HG03196 (cell line): ENCODE measurements at regions not wholly inside any gene's neighbourhood (a gene's known extent, or its start where the extent isn't known, plus 50 kb on each side); places are given as distances from the start of the nearest gene placed in this dataset.
A peak's percentile ranks its signal among the peaks of the same experiment; 100 is the strongest.

Experiments
- ATAC-seq: cut with Tn5 transposase; IDR thresholded peaks from one replicate; pipeline ENCODE4 v1.9.1; 2021; ENCODE audit not compliant: unreplicated experiment

GRCh38 chr9:99607842-99608448 is 213.7 kb upstream of the NR4A3 start:
- no peak for ATAC-seq

GRCh38 chr9:99614341-99614740 is 207.3 kb upstream of the NR4A3 start:
- ATAC-seq: no peak

DNA sequence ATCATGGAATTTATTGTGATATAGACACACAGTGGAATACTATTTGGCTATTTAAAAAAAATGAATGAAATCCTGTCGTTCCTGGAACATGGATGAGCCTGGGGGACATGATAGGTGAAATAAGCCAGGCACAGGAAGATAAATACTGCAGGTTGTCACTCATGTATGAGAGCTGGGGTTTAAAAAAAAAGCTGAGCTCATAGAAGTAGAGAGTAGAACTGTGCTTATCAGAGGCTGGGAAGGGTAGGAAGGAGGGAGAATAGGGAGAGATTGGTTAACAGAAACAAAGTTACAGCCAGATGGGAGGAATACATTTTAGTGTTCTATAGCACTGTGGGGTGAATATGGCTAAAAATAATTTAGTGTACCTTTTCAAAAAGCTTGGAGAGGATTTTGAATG is 200.6 kb upstream of the NR4A3 start:
- no peak for ATAC-seq

DNA sequence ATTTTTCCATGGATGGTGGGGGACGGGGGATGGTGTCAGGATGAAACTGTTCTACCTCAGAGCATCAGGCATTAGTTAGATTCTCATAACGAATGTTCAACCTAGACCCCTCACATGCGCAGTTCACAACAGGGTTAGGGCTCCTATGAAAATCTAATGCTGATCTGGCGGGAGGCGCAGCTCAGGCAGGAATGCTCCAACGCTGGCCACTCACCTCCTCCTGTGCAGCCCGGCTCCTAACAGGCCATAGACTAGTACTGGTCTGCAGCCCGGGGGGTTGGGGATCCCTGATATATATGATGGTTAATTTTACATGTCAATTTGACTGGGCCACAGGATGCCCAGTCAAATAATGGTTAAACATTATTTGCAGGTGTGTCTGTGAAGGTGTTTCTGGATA is 199.0 kb upstream of the NR4A3 start:
- no peak for ATAC-seq

- no peak for ATAC-seq
Observed at GRCh38 chr9:99623780-99624364, 197.8 kb upstream of the NR4A3 start.

DNA sequence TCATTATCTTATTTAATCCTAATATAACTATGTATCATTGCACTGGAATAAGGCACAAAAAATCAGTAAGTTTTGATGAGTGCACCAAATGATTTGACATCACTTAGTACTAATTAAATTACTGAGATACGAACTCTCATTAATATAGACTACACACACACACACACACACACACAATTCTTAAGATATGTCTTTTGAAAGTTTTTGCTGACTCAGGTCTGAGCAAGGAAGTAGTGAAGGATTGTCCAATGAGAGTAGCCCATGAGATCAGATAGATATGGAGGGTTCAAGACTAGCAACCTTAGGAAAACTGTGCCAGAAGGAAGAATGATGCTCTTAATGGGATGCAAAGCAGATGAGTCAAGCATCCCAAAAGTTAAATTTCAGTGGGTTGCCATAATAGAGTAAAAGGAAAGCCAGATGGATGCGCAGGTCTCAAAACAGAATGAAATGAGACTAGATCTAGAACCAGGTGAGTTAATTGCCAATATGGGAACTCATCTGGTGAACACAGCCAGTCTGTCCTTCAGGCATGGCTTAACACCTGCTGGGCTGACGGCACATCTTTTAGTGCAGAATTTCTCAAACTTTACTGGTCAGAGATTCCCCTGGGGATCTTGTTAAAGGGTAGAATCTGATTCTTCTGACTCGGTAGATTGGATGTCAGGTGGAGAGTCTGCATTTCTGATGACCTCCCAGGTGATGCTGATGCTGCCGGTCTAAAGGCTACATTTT is 197.0 kb upstream of the NR4A3 start:
- no peak for ATAC-seq

DNA sequence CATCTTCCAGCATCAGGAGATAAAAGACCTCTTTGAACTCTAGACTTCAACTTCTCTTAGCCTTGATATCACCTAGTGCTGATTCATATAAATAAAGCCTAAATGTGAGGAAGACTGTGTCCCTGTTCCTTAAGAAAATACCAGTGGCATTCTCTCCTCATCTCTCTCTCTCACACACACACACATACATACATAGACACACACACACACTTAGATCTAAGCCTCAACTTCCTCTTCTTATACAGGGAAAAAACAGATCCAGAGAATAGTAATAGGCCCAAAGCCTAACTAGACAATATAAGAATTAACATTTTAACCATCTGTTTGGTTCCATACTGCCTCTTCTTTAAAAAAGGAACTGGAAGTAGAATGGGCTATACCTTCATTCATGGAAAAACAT is 195.3 kb upstream of the NR4A3 start:
- ATAC-seq: no peak

DNA sequence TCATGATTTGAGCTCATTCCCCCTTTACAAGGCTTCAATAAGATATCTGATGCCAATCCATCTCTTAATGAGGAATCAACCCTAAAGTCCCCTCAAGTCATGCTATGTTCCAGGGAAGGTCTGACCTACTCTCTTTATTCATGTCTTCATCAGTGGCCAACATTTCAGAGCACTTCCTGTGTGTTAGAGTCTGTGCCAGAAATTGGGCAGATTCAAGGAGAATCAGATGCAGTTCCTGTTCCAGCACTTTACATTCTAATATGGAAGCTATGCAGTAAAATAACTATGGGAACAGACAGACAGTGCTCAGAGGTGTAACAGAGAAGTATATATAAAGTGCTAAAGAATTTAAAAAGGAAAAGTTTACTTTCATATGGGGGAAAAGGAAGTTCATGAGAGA is 193.4 kb upstream of the NR4A3 start:
- no peak for ATAC-seq

- no peak for ATAC-seq
Observed at GRCh38 chr9:99628849-99629620, 192.7 kb upstream of the NR4A3 start.

GRCh38 chr9:99632349-99633038 is 189.2 kb upstream of the NR4A3 start:
- ATAC-seq: no peak

DNA sequence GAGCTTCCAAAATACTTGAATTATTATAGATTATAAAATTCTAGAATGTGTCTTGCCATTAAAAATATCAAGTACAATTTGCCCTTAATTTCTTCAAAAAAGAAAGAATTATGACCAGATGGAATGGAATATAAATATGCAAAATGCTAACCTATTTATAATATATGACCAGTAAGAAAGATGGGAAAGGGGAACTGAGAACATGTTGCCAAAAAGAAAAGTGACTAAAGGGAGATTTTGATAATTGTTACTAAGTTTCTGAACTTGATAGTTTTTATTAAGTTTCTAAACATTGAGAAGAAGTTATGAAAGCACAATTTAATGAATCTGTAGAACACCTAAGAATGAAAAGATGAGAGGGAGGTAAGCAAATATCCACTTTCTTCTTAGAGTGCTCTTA is 188.4 kb upstream of the NR4A3 start:
- no peak for ATAC-seq

DNA sequence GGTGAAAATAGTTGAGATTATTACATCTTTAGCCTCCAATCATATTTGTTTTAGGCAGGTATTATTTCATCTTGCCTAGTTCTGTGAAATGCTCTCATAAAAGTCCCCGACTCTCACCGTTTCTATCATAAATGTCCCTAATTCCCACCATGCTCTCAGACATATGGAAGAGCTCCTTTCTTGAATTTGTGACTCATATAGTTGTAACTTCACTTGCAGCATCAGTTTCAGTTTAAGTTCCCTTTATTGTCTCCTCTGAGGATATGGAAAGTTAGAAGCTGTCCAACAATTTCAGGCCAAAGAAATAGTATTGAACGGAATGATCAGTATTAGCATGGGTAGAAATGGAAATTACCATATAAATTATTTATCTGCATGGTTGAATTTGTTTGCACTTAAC is 187.5 kb upstream of the NR4A3 start:
- ATAC-seq: no peak

DNA sequence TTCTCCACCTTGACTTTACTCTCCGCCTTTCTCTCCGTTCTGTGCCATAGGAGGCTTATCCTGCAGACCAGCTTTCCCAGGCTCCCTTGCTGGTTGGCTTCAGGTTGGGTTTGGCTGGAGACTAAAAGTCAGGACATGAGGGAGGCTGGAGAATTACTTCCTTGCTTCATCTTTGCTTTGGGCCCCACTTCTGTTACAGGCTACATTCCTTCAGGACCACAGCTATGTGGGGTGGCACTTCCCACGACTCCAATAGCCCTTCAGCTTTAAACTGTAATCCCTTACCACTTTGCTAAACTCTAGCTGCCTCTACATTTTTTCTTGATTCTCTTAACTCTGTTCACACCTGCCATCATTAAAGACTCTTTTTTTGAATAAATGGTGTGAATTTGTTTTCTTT is 186.7 kb upstream of the NR4A3 start:
- ATAC-seq: no peak

DNA sequence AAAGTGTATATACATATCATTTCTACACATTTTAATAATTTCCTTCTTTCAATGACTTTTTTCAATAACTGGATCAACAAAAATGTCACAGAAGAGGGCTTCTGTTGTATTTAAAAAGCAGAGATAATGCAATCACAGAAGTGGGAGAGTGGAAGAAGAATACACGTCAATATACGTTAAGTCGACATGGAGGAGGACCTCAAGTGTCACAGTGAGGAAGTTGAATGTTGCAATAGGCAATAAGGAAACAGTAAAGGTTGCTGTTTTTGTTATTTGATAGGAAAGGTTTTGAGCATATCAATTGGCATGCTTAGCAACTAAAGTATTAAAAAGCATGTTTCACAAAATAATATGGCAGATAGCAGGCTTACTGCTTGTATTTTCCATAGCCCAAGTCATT is 184.0 kb upstream of the NR4A3 start:
- no peak for ATAC-seq

GRCh38 chr9:99638971-99639370 is 182.7 kb upstream of the NR4A3 start:
- no peak for ATAC-seq

GRCh38 chr9:99647604-99648003 is 174.1 kb upstream of the NR4A3 start:
- ATAC-seq: no peak

- ATAC-seq: no peak
Observed at GRCh38 chr9:99650187-99650874, 171.4 kb upstream of the NR4A3 start.

DNA sequence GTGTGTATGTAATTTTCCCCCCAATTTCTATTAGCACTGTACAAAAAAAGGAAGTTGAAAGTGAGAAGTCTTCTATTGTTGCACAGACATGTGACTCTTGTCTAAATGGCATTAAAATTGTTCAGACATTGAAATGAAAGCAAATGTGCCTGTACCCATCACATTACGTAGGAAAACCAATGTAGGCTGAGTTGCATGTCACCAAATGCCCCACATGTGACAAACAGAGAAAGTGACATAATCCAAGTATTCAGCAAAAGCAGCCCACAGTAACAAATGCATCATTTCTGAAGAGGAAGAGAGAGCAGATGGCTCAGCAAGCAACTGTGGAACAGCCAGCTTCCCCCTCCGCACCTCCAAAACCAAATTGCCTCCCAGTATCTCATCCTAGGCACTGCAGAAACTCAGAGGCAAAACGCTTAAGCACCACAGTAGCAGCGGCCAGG is 161.5 kb upstream of the NR4A3 start:
- peak; percentile 88 for ATAC-seq

- no peak for ATAC-seq
Observed at GRCh38 chr9:99663297-99663696, 158.4 kb upstream of the NR4A3 start.

- no peak for ATAC-seq
Observed at GRCh38 chr9:99663856-99664255, 157.8 kb upstream of the NR4A3 start.

GRCh38 chr9:99666571-99666970 is 155.1 kb upstream of the NR4A3 start:
- ATAC-seq: no peak
